ENCODE measurements at regions not wholly inside any gene's neighbourhood (a gene's known extent, or its start where the extent isn't known, plus 50 kb on each side); places are given as distances from the start of the nearest gene placed in this dataset.
"Not testable (repeated sequence)": the region's sequence is repeated elsewhere in the genome, so short reads cannot be mapped to it uniquely, and the experiment has no call there.

GRCh38 chr2:52036024-52036423 is 1004.1 kb upstream of the NRXN1 start:
- Histone ChIP-seq H3K4me1 (no peaks in the 10 kb centered on the region), H3K9me3 (no peaks in the 10 kb centered on the region), H3K27ac (no peak overlapping the region), H3K4me3 (no peak overlapping the region), H3K36me3 (no peaks in the 10 kb centered on the region), H3K27me3 (ENCODE audit: low read depth) (no peaks in the 10 kb centered on the region)
- DNase-seq (no peak), ATAC-seq (no peak)
- intact Hi-C loops (cut with DNase I): no loop called here
- no peak for TF ChIP-seq CTCF (IDR thresholded peaks at IDR 0.05)

- no peak for DNase-seq
- TF ChIP-seq CTCF (IDR thresholded peaks at IDR 0.05): no peak
- ATAC-seq: no peak
- no peak overlapping the region for H3K4me3 ChIP-seq
- H3K4me1 ChIP-seq: no peaks in the 10 kb centered on the region
- intact Hi-C loops (cut with DNase I): no loop called here
- no peaks in the 10 kb centered on the region for H3K36me3 ChIP-seq
- no peak overlapping the region for H3K27ac ChIP-seq
- no peaks in the 10 kb centered on the region for H3K9me3 ChIP-seq
- H3K27me3 ChIP-seq (ENCODE audit: low read depth): no peaks in the 10 kb centered on the region
Observed at GRCh38 chr2:52035391-52035790, 1003.5 kb upstream of the NRXN1 start.

- H3K27ac ChIP-seq: no peak overlapping the region
- intact Hi-C loops (cut with DNase I): no loop called here
- no peaks in the 10 kb centered on the region for H3K27me3 ChIP-seq (ENCODE audit: low read depth)
- TF ChIP-seq CTCF (IDR thresholded peaks at IDR 0.05): no peak
- H3K9me3 ChIP-seq: no peaks in the 10 kb centered on the region
- DNase-seq (no peak), ATAC-seq (no peak)
- no peak overlapping the region for H3K4me3 ChIP-seq
- H3K36me3 ChIP-seq: no peaks in the 10 kb centered on the region
- no peaks in the 10 kb centered on the region for H3K4me1 ChIP-seq
Observed at GRCh38 chr2:52034706-52035105, 1002.8 kb upstream of the NRXN1 start.

- intact Hi-C loops (cut with DNase I): no loop called here
- no peaks in the 10 kb centered on the region for H3K36me3 ChIP-seq
- no peak overlapping the region for H3K4me3 ChIP-seq
- H3K27ac ChIP-seq: no peak overlapping the region
- H3K27me3 ChIP-seq (ENCODE audit: low read depth): no peaks in the 10 kb centered on the region
- no peak for DNase-seq
- H3K9me3 ChIP-seq: no peaks in the 10 kb centered on the region
- no peaks in the 10 kb centered on the region for H3K4me1 ChIP-seq
- no peak for ATAC-seq
- TF ChIP-seq CTCF (IDR thresholded peaks at IDR 0.05): no peak
Observed at GRCh38 chr2:52022006-52022405, 990.1 kb upstream of the NRXN1 start.

- no peak for TF ChIP-seq CTCF (IDR thresholded peaks at IDR 0.05)
- no peaks in the 10 kb centered on the region for H3K36me3 ChIP-seq
- H3K27me3 ChIP-seq (ENCODE audit: low read depth): no peaks in the 10 kb centered on the region
- H3K9me3 ChIP-seq: no peaks in the 10 kb centered on the region
- no peaks in the 10 kb centered on the region for H3K4me1 ChIP-seq
- no peak for ATAC-seq
- H3K4me3 ChIP-seq: no peak overlapping the region
- no peak for DNase-seq
- no peak overlapping the region for H3K27ac ChIP-seq
- intact Hi-C loops (cut with DNase I): no loop called here
Observed at GRCh38 chr2:52017646-52018235, 985.8 kb upstream of the NRXN1 start.

GRCh38 chr2:52006821-52007366 is 975.0 kb upstream of the NRXN1 start:
- H3K36me3 ChIP-seq; intact Hi-C loops (cut with DNase I); DNase-seq; H3K4me3 ChIP-seq; ATAC-seq; H3K9me3 ChIP-seq; H3K27me3 ChIP-seq (ENCODE audit: low read depth); H3K27ac ChIP-seq; H3K4me1 ChIP-seq: not testable (repeated sequence)
